AG04450 (cell line): ENCODE measurements at regions not wholly inside any gene's neighbourhood (a gene's known extent, or its start where the extent isn't known, plus 50 kb on each side); places are given as distances from the start of the nearest gene placed in this dataset.

Source experiments
- CTCF ChIA-PET: fragments of 300-600, 350-600 bp; formaldehyde crosslinking; extraction: SDS; loops from one replicate; lab custom pipeline; 2022; ENCODE audit warnings: antibody characterized with exemption, inconsistent platforms; lab: Charles Lee
- POLR2A ChIA-PET: fragments of 350-600 bp; formaldehyde crosslinking; extraction: SDS; loops from one replicate; lab custom pipeline; 2021; ENCODE audit warnings: antibody characterized with exemption, inconsistent platforms; lab: Yijun Ruan, JAX
- DNase-seq: peaks from one replicate; pipeline ENCODE4 v3.0.0-alpha.2; 2011; ENCODE audit warnings: low read depth, low spot score
- H3K27ac ChIP-seq: one replicate; pipeline ENCODE4 v1.5.1; 2012; ENCODE audit warnings: low read depth, low read length, control low read depth
- H3K27me3 ChIP-seq: one replicate; pipeline ENCODE4 v1.6.0; 2012; ENCODE audit warnings: low read length; ENCODE audit not compliant: control insufficient read depth, insufficient read depth
- H3K4me3 ChIP-seq: 2 replicates; pipeline ENCODE4 v1.5.1; 2011; ENCODE audit warnings: mild to moderate bottlenecking, low read depth, low read length, control low read depth
- H3K9me3 ChIP-seq: 2 replicates; pipeline ENCODE4 v1.5.1; 2012; ENCODE audit warnings: low read length; ENCODE audit not compliant: control insufficient read depth, insufficient read depth
- CTCF ChIP-seq: IDR thresholded peaks from 2 replicates; pipeline ENCODE4 v1.5.1; 2011; ENCODE audit warnings: low read depth, low read length, control low read depth, inconsistent platforms

- ChIA-PET CTCF (no interaction called here), POLR2A (no interaction called here)
- Histone ChIP-seq H3K27ac (no peak overlapping the region), H3K9me3 (no peaks in the 10 kb centered on the region), H3K4me3 (no peak overlapping the region), H3K27me3 (no peaks in the 10 kb centered on the region)
- TF ChIP-seq CTCF, result no peak
- DNase-seq, result no peak
Measured at GRCh38 chr3:17795711-17796110, 53.3 kb upstream of the TBC1D5 start.

GRCh38 chr3:17795280-17795679 is 52.8 kb upstream of the TBC1D5 start:
- ChIA-PET CTCF (no interaction called here), POLR2A (no interaction called here)
- no peak for TF ChIP-seq CTCF
- Histone ChIP-seq H3K9me3 (no peaks in the 10 kb centered on the region), H3K27ac (no peak overlapping the region), H3K27me3 (no peaks in the 10 kb centered on the region), H3K4me3 (no peak overlapping the region)
- no peak for DNase-seq

- no peak for DNase-seq
- no peak for TF ChIP-seq CTCF
- ChIA-PET POLR2A (no interaction called here), CTCF (no interaction called here)
- Histone ChIP-seq H3K27ac (no peak overlapping the region), H3K4me3 (no peak overlapping the region), H3K27me3 (no peaks in the 10 kb centered on the region), H3K9me3 (no peaks in the 10 kb centered on the region)
Measured at GRCh38 chr3:17793542-17794195, 51.2 kb upstream of the TBC1D5 start.
